OCI-LY7 (cell line): ENCODE measurements at regions not wholly inside any gene's neighbourhood (a gene's known extent, or its start where the extent isn't known, plus 50 kb on each side); places are given as distances from the start of the nearest gene placed in this dataset.

Experiments
- EZH2phosphoT487 ChIP-seq: fragments of 200-600 bp; sonication (generic); IDR thresholded peaks from 2 replicates; pipeline ENCODE4 v1.6.1; 2018; ENCODE audit warnings: low read depth, borderline replicate concordance, mild to moderate bottlenecking, mixed run types, antibody characterized with exemption, low read length, moderate library complexity, mixed read lengths
- TF ChIP-seq, protein P1 (sequence below): fragments of 200-600 bp; sonication (generic); conservative IDR thresholded peaks from 2 replicates; pipeline ENCODE4 v1.5.1; 2014; ENCODE audit warnings: mild to moderate bottlenecking, antibody characterized with exemption, low read length, moderate library complexity, mixed read lengths

DNA sequence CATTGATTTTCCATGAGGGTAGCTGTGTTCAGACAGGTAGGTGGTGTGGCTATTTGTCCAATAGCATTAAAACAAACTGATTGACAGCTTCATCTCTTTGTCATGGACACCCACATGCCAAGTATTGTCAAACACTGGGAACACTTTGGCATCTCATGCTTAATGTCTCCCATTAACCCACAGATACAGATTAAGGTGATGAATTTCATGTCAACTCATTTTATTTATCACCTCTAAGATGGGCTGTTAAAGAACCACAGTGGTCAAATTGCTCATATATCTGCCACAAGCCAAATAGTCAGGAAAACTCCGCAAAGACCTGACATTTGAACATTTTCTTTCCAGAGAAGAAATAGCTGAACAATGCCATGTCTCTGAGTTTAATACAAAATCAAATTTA, 139.1 kb upstream of the SPTLC3 start:
- TF ChIP-seq, protein P1, sequence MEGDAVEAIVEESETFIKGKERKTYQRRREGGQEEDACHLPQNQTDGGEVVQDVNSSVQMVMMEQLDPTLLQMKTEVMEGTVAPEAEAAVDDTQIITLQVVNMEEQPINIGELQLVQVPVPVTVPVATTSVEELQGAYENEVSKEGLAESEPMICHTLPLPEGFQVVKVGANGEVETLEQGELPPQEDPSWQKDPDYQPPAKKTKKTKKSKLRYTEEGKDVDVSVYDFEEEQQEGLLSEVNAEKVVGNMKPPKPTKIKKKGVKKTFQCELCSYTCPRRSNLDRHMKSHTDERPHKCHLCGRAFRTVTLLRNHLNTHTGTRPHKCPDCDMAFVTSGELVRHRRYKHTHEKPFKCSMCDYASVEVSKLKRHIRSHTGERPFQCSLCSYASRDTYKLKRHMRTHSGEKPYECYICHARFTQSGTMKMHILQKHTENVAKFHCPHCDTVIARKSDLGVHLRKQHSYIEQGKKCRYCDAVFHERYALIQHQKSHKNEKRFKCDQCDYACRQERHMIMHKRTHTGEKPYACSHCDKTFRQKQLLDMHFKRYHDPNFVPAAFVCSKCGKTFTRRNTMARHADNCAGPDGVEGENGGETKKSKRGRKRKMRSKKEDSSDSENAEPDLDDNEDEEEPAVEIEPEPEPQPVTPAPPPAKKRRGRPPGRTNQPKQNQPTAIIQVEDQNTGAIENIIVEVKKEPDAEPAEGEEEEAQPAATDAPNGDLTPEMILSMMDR = no peak
- no peak for TF ChIP-seq EZH2phosphoT487
